HL-60 (cell line): ENCODE measurements at regions not wholly inside any gene's neighbourhood (a gene's known extent, or its start where the extent isn't known, plus 50 kb on each side); places are given as distances from the start of the nearest gene placed in this dataset.

ENCODE experiments used
- DNase-seq, 2 experiments: peaks; one replicate each; pipeline ENCODE4 v3.0.0-alpha.2; 2010 to 2020; ENCODE audit warnings: low read depth in 1 of 2, low spot score in 1 of 2
- H3K27ac ChIP-seq: fragments of 250-450 bp; sonication (Bioruptor Pico); replicated peaks from 2 replicates; pipeline ENCODE4 v1.5.1; 2020; ENCODE audit warnings: mild to moderate bottlenecking, moderate library complexity
- H3K27me3 ChIP-seq: fragments of 250-450 bp; sonication (Bioruptor Pico); 2 replicates; pipeline ENCODE4 v1.5.1; 2021; ENCODE audit warnings: mild to moderate bottlenecking, moderate library complexity; ENCODE audit not compliant: insufficient read depth, poor library complexity, severe bottlenecking
- H3K4me3 ChIP-seq: replicated peaks from 2 replicates; pipeline ENCODE4 v1.5.1; 2011; ENCODE audit warnings: mild to moderate bottlenecking, control low read depth, low read length; ENCODE audit not compliant: insufficient read depth
- GABPA ChIP-seq: IDR thresholded peaks from 2 replicates; pipeline ENCODE4 v1.6.1; 2012; ENCODE audit warnings: low read depth
- POLR2AphosphoS5 ChIP-seq: IDR thresholded peaks from 2 replicates; pipeline ENCODE4 v1.6.1; 2012; ENCODE audit warnings: low read depth
- REST ChIP-seq: IDR thresholded peaks from 2 replicates; pipeline ENCODE4 v1.6.1; 2012; ENCODE audit warnings: low read depth; ENCODE audit not compliant: insufficient replicate concordance
- SPI1 ChIP-seq: IDR thresholded peaks from 2 replicates; pipeline ENCODE4 v1.6.1; 2012; ENCODE audit warnings: low read depth, mild to moderate bottlenecking, borderline replicate concordance
- TF ChIP-seq, protein P1 (sequence below): IDR thresholded peaks from one replicate; pipeline ENCODE4 v1.5.1; 2011; ENCODE audit warnings: low read length, control low read depth, inconsistent platforms; ENCODE audit not compliant: insufficient read depth

DNA sequence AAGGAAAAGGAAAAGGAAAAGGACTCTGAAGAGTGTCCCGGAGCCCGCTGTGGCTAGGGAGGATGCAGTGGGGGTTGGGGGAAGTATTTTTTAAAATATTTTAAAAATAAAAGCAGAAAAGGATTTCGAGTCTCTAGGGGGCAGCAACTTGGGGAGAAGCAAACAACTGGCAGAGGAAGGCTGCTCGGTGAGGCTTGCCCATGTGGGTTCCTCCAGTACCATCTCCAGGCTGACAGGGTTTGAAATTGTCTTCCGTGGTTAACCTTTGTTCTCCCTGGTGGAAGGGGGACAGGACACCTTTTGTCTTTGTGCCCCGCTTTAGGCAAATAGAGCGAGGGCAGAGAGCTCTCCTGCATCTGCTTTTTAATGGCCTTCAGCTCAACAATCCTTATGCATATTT lies 60.4 kb upstream of the SNX9 start:
- no peak for DNase-seq
- no peak overlapping the region for H3K27ac ChIP-seq
- TF ChIP-seq POLR2AphosphoS5 (no peak), REST (no peak), SPI1 (no peak), GABPA (no peak)
- TF ChIP-seq, protein P1, sequence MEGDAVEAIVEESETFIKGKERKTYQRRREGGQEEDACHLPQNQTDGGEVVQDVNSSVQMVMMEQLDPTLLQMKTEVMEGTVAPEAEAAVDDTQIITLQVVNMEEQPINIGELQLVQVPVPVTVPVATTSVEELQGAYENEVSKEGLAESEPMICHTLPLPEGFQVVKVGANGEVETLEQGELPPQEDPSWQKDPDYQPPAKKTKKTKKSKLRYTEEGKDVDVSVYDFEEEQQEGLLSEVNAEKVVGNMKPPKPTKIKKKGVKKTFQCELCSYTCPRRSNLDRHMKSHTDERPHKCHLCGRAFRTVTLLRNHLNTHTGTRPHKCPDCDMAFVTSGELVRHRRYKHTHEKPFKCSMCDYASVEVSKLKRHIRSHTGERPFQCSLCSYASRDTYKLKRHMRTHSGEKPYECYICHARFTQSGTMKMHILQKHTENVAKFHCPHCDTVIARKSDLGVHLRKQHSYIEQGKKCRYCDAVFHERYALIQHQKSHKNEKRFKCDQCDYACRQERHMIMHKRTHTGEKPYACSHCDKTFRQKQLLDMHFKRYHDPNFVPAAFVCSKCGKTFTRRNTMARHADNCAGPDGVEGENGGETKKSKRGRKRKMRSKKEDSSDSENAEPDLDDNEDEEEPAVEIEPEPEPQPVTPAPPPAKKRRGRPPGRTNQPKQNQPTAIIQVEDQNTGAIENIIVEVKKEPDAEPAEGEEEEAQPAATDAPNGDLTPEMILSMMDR = no peak
- H3K27me3 ChIP-seq = no peaks in the 10 kb centered on the region
- H3K4me3 ChIP-seq = no peak overlapping the region

GRCh38 chr6:157763129-157763903 lies 59.7 kb upstream of the SNX9 start:
- no peak overlapping the region for H3K27ac ChIP-seq
- TF ChIP-seq GABPA (no peak), REST (no peak), POLR2AphosphoS5 (no peak), SPI1 (no peak)
- TF ChIP-seq, protein P1 = no peak
- no peaks in the 10 kb centered on the region for H3K27me3 ChIP-seq
- no peak overlapping the region for H3K4me3 ChIP-seq
- DNase-seq = peak in 1 of 2 experiments; percentile 41

DNA sequence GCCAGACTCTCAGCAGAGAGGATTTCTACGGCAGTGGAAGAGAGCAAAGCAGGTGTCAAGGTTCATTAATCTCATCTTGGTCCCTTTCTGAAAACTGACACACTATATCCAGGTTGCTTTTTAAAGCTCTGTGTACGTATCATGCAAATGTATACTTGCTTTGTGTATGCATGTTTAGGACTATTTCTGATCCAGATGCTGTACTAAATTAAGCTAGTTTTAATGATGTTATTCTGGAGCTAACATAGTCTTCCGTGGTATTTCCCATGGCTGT lies 59.2 kb upstream of the SNX9 start:
- DNase-seq = no peak
- Histone ChIP-seq H3K27ac (peak overlapping the region; percentile 24; the same call in 1 of the 2 replicates), H3K27me3 (no peaks in the 10 kb centered on the region), H3K4me3 (no peak overlapping the region)
- no peak for TF ChIP-seq REST
